OCI-LY1 (cell line): ENCODE measurements at regions not wholly inside any gene's neighbourhood (a gene's known extent, or its start where the extent isn't known, plus 50 kb on each side); places are given as distances from the start of the nearest gene placed in this dataset.

Experiments used
- H2AFZ ChIP-seq: fragments of 200-600 bp; sonication (generic), shearing (Covaris generic); 2 replicates; pipeline ENCODE4 v1.6.0; 2014; ENCODE audit warnings: antibody characterized with exemption, mild to moderate bottlenecking, low read length
- H3F3A ChIP-seq: fragments of 200-600 bp; sonication (generic), shearing (Covaris generic); 2 replicates; pipeline ENCODE4 v1.6.0; 2014; ENCODE audit warnings: mild to moderate bottlenecking, antibody characterized with exemption, low read length, moderate library complexity; ENCODE audit not compliant: insufficient read depth
- H3K27ac ChIP-seq: fragments of 200-600 bp; sonication (generic); 2 replicates; pipeline ENCODE4 v1.5.1; 2014; ENCODE audit warnings: low read length, mixed run types, mild to moderate bottlenecking, low read depth; ENCODE audit not compliant: poor library complexity, severe bottlenecking
- H3K27me3 ChIP-seq: fragments of 200-600 bp; sonication (generic); 2 replicates; pipeline ENCODE4 v1.6.0; 2014; ENCODE audit warnings: antibody characterized with exemption, mild to moderate bottlenecking, low read length, moderate library complexity; ENCODE audit not compliant: insufficient read depth
- H3K36me3 ChIP-seq: fragments of 200-600 bp; sonication (generic); 2 replicates; pipeline ENCODE4 v1.6.1; 2014; ENCODE audit warnings: mild to moderate bottlenecking, antibody characterized with exemption, low read length, moderate library complexity, mixed read lengths; ENCODE audit not compliant: insufficient read depth
- H3K4me1 ChIP-seq: fragments of 200-600 bp; sonication (generic); 2 replicates; pipeline ENCODE4 v1.5.1; 2014; ENCODE audit warnings: mild to moderate bottlenecking, low read length, moderate library complexity; ENCODE audit not compliant: insufficient read depth, severe bottlenecking
- H3K4me2 ChIP-seq: fragments of 200-600 bp; sonication (generic), shearing (Covaris generic); 2 replicates; pipeline ENCODE4 v1.6.1; 2014; ENCODE audit warnings: low read length
- H3K4me3 ChIP-seq: fragments of 200-600 bp; sonication (generic); 2 replicates; pipeline ENCODE4 v1.5.1; 2014; ENCODE audit warnings: low read length, low read depth, mild to moderate bottlenecking, mixed read lengths; ENCODE audit not compliant: poor library complexity, severe bottlenecking
- H3K79me2 ChIP-seq: fragments of 200-600 bp; shearing (Covaris generic); 2 replicates; pipeline ENCODE4 v1.6.1; 2016; ENCODE audit warnings: mixed run types, low read length, mixed read lengths; ENCODE audit not compliant: insufficient read depth
- H3K9ac ChIP-seq: fragments of 200-600 bp; sonication (generic), shearing (Covaris generic); 2 replicates; pipeline ENCODE4 v1.6.1; 2014; ENCODE audit warnings: mild to moderate bottlenecking, low read length, mixed read lengths
- H3K9me2 ChIP-seq: fragments of 200-600 bp; sonication (generic), shearing (Covaris generic); 2 replicates; pipeline ENCODE4 v1.6.1; 2014; ENCODE audit warnings: low read depth, mild to moderate bottlenecking, low read length, mixed read lengths
- H3K9me3 ChIP-seq: fragments of 200-600 bp; shearing (Covaris generic); 2 replicates; pipeline ENCODE4 v1.6.1; 2014; ENCODE audit warnings: low read length, mixed read lengths
- H4K20me1 ChIP-seq: fragments of 200-600 bp; sonication (generic), shearing (Covaris generic); 2 replicates; pipeline ENCODE4 v1.6.0; 2016; ENCODE audit warnings: mild to moderate bottlenecking, low read length; ENCODE audit not compliant: insufficient read depth
- EZH2 ChIP-seq: fragments of 200-600 bp; sonication (generic), shearing (Covaris generic); IDR thresholded peaks from 2 replicates; pipeline ENCODE4 v1.8.0; 2017; ENCODE audit warnings: borderline replicate concordance, mixed run types, mild to moderate bottlenecking, antibody characterized with exemption, low read length, moderate library complexity, mixed read lengths
- TF ChIP-seq, protein P1 (sequence below): fragments of 200-600 bp; sonication (generic), shearing (Covaris generic); IDR thresholded peaks from 2 replicates; pipeline ENCODE4 v1.5.1; 2017; ENCODE audit warnings: mild to moderate bottlenecking, antibody characterized with exemption, low read length, moderate library complexity, mixed read lengths

DNA sequence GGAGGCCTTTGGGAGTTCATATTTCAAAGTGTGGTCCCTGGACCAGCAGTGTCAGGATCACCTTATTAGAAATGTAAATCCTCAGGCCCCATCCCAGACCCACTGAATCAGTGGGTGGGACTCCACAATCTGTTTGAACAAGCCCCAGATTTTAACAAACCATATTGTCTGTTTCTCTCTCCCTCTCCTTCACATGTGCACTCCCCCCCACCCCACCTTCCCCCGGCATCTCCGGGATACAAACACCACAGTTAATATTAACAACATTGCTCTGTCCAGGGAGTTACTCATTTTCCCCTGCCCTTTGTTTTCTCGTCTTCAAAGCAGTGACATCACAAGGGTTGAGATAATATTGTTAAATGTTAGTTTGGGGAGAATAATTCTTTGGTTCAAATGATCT is 127.3 kb downstream of the KATNIP start:
- TF ChIP-seq EZH2, result no peak
- TF ChIP-seq, protein P1, sequence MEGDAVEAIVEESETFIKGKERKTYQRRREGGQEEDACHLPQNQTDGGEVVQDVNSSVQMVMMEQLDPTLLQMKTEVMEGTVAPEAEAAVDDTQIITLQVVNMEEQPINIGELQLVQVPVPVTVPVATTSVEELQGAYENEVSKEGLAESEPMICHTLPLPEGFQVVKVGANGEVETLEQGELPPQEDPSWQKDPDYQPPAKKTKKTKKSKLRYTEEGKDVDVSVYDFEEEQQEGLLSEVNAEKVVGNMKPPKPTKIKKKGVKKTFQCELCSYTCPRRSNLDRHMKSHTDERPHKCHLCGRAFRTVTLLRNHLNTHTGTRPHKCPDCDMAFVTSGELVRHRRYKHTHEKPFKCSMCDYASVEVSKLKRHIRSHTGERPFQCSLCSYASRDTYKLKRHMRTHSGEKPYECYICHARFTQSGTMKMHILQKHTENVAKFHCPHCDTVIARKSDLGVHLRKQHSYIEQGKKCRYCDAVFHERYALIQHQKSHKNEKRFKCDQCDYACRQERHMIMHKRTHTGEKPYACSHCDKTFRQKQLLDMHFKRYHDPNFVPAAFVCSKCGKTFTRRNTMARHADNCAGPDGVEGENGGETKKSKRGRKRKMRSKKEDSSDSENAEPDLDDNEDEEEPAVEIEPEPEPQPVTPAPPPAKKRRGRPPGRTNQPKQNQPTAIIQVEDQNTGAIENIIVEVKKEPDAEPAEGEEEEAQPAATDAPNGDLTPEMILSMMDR, result no peak
- no peak overlapping the region for H3K4me2 ChIP-seq

GRCh38 chr16:27678955-27679354 is 129.0 kb downstream of the KATNIP start:
- Histone ChIP-seq H3K27me3 (no peaks in the 10 kb centered on the region), H2AFZ (no peak overlapping the region), H3K9me3 (no peaks in the 10 kb centered on the region), H3K4me2 (no peak overlapping the region), H3K79me2 (no peaks in the 10 kb centered on the region), H3K4me1 (no peaks in the 10 kb centered on the region), H3K9ac (no peak overlapping the region), H3K27ac (no peak overlapping the region), H3F3A (no peaks in the 10 kb centered on the region), H3K9me2 (no peaks in the 10 kb centered on the region), H3K36me3 (no peaks in the 10 kb centered on the region), H3K4me3 (no peak overlapping the region), H4K20me1 (no peaks in the 10 kb centered on the region)
- TF ChIP-seq, protein P1, result no peak
- no peak for TF ChIP-seq EZH2

More for the DNA sequence above, 127.3 kb downstream of the KATNIP start:
- H3K27ac ChIP-seq, result no peak overlapping the region
- no peaks in the 10 kb centered on the region for H3F3A ChIP-seq
- no peak overlapping the region for H3K9ac ChIP-seq
- no peaks in the 10 kb centered on the region for H3K4me1 ChIP-seq
- no peaks in the 10 kb centered on the region for H3K9me3 ChIP-seq
- no peaks in the 10 kb centered on the region for H3K9me2 ChIP-seq
- H3K4me3 ChIP-seq, result no peak overlapping the region
- H2AFZ ChIP-seq, result no peak overlapping the region
- H3K27me3 ChIP-seq, result no peaks in the 10 kb centered on the region
- H3K36me3 ChIP-seq, result no peaks in the 10 kb centered on the region
- H4K20me1 ChIP-seq, result no peaks in the 10 kb centered on the region
- no peaks in the 10 kb centered on the region for H3K79me2 ChIP-seq

GRCh38 chr16:27679899-27680298 is 130.0 kb downstream of the KATNIP start:
- Histone ChIP-seq H3K9me3 (no peaks in the 10 kb centered on the region), H3K79me2 (no peaks in the 10 kb centered on the region), H3K4me1 (no peaks in the 10 kb centered on the region), H3K4me2 (no peak overlapping the region), H3K27me3 (no peaks in the 10 kb centered on the region), H4K20me1 (no peaks in the 10 kb centered on the region), H2AFZ (no peak overlapping the region), H3K9me2 (no peaks in the 10 kb centered on the region), H3K9ac (no peak overlapping the region), H3K4me3 (no peak overlapping the region), H3F3A (no peaks in the 10 kb centered on the region), H3K27ac (no peak overlapping the region), H3K36me3 (no peaks in the 10 kb centered on the region)
- TF ChIP-seq EZH2, result no peak
- TF ChIP-seq, protein P1, result no peak
